H9 (cell line): ENCODE measurements at regions not wholly inside any gene's neighbourhood (a gene's known extent, or its start where the extent isn't known, plus 50 kb on each side); places are given as distances from the start of the nearest gene placed in this dataset.

Experiments
- DNase-seq: peaks from one replicate; pipeline ENCODE4 v3.0.0-alpha.2; 2017
- H2AFZ ChIP-seq: one replicate; pipeline ENCODE4 v1.6.1; 2013; ENCODE audit warnings: mild to moderate bottlenecking, low read length, control low read depth, moderate library complexity
- H2AK5ac ChIP-seq: 2 replicates; pipeline ENCODE4 v1.6.1; 2013; ENCODE audit warnings: low read length, control low read depth, mixed read lengths; ENCODE audit not compliant: insufficient read length
- H2BK120ac ChIP-seq: one replicate; pipeline ENCODE4 v1.6.1; 2013; ENCODE audit warnings: low read depth, mild to moderate bottlenecking, low read length, control low read depth, inconsistent platforms; ENCODE audit not compliant: poor library complexity, severe bottlenecking
- H2BK12ac ChIP-seq: 2 replicates; pipeline ENCODE4 v1.6.1; 2013; ENCODE audit warnings: low read length, control low read depth, mixed read lengths, low read depth; ENCODE audit not compliant: insufficient read length
- H2BK15ac ChIP-seq: 2 replicates; pipeline ENCODE4 v1.6.1; 2013; ENCODE audit warnings: low read depth, low read length, control low read depth
- H2BK20ac ChIP-seq: one replicate; pipeline ENCODE4 v1.6.1; 2013; ENCODE audit warnings: low read depth, mild to moderate bottlenecking, low read length, control low read depth, inconsistent platforms; ENCODE audit not compliant: poor library complexity, severe bottlenecking
- H2BK5ac ChIP-seq: 2 replicates; pipeline ENCODE4 v1.6.1; 2013; ENCODE audit warnings: low read length, control low read depth, mixed read lengths; ENCODE audit not compliant: insufficient read length
- H3K14ac ChIP-seq: 2 replicates; pipeline ENCODE4 v1.6.1; 2013; ENCODE audit warnings: low read length, control low read depth; ENCODE audit not compliant: insufficient read depth
- H3K18ac ChIP-seq: 2 replicates; pipeline ENCODE4 v1.6.1; 2013; ENCODE audit warnings: low read depth, mild to moderate bottlenecking, mixed read lengths, low read length, control low read depth; ENCODE audit not compliant: insufficient read length
- H3K23ac ChIP-seq: 2 replicates; pipeline ENCODE4 v1.6.1; 2013; ENCODE audit warnings: low read length, control low read depth, mixed read lengths, low read depth; ENCODE audit not compliant: insufficient read length
- H3K23me2 ChIP-seq: 2 replicates; pipeline ENCODE4 v1.6.1; 2013; ENCODE audit warnings: low read depth, mild to moderate bottlenecking, mixed read lengths, low read length, control low read depth; ENCODE audit not compliant: insufficient read length, poor library complexity, severe bottlenecking
- H3K27ac ChIP-seq: 2 replicates; pipeline ENCODE4 v1.5.1; 2013; ENCODE audit warnings: low read length, control low read depth, mixed read lengths, low read depth; ENCODE audit not compliant: insufficient read length
- H3K27me3 ChIP-seq: 2 replicates; pipeline ENCODE4 v1.6.1; 2013; ENCODE audit warnings: low read length, control low read depth, inconsistent platforms; ENCODE audit not compliant: insufficient read depth
- H3K4ac ChIP-seq: 2 replicates; pipeline ENCODE4 v1.6.1; 2013; ENCODE audit warnings: low read depth, mild to moderate bottlenecking, control low read depth, inconsistent platforms, low read length, moderate library complexity
- H3K4me1 ChIP-seq: 2 replicates; pipeline ENCODE4 v1.6.1; 2013; ENCODE audit warnings: low read length, control low read depth, inconsistent platforms; ENCODE audit not compliant: insufficient read depth
- H3K4me2 ChIP-seq: 2 replicates; pipeline ENCODE4 v1.6.1; 2013; ENCODE audit warnings: low read length, control low read depth, mixed read lengths; ENCODE audit not compliant: insufficient read length, insufficient read depth
- H3K56ac ChIP-seq: 2 replicates; pipeline ENCODE4 v1.6.1; 2013; ENCODE audit warnings: low read depth, mild to moderate bottlenecking, mixed read lengths, low read length, control low read depth; ENCODE audit not compliant: insufficient read length
- H3K79me1 ChIP-seq: 2 replicates; pipeline ENCODE4 v1.6.1; 2013; ENCODE audit warnings: low read depth, mild to moderate bottlenecking, moderate library complexity, low read length, control low read depth, inconsistent platforms; ENCODE audit not compliant: insufficient read depth, poor library complexity, severe bottlenecking
- H3K79me2 ChIP-seq: 2 replicates; pipeline ENCODE4 v1.6.1; 2013; ENCODE audit warnings: low read length, control low read depth, inconsistent platforms; ENCODE audit not compliant: insufficient read depth
- H3K9ac ChIP-seq: 2 replicates; pipeline ENCODE4 v1.6.1; 2013; ENCODE audit warnings: low read length, control low read depth, mixed read lengths; ENCODE audit not compliant: insufficient read length; ENCODE audit errors: extremely low read depth
- H3K9me3 ChIP-seq: one replicate; pipeline ENCODE4 v1.6.1; 2013; ENCODE audit warnings: low read depth, low read length, inconsistent platforms; ENCODE audit not compliant: control insufficient read depth
- H3T11ph ChIP-seq: one replicate; pipeline ENCODE4 v1.6.1; 2013; ENCODE audit warnings: mild to moderate bottlenecking, low read length, control low read depth, inconsistent platforms
- H4K20me1 ChIP-seq: one replicate; pipeline ENCODE4 v1.6.1; 2013; ENCODE audit not compliant: control insufficient read depth, insufficient read length, insufficient read depth
- H4K5ac ChIP-seq: 2 replicates; pipeline ENCODE4 v1.6.1; 2013; ENCODE audit warnings: low read depth, mild to moderate bottlenecking, mixed read lengths, low read length, control low read depth; ENCODE audit not compliant: insufficient read length
- H4K8ac ChIP-seq: replicated peaks from 2 replicates; pipeline ENCODE4 v1.6.1; 2013; ENCODE audit warnings: low read length, control low read depth, mixed read lengths, low read depth; ENCODE audit not compliant: insufficient read length
- H4K91ac ChIP-seq: 2 replicates; pipeline ENCODE4 v1.6.1; 2013; ENCODE audit warnings: low read depth, mild to moderate bottlenecking, moderate library complexity, mixed read lengths, low read length, control low read depth; ENCODE audit not compliant: insufficient read length
- H3K27ac Mint-ChIP-seq, 3 experiments: 2 replicates in 2 of 3; 3 replicates in 1 of 3; pipeline ENCODE4 v1.8.0; 2020 to 2021; ENCODE audit warnings: mixed read lengths in 3 of 3, mild to moderate bottlenecking in 1 of 3, moderate library complexity in 1 of 3
- H3K27me3 Mint-ChIP-seq: 2 replicates; pipeline ENCODE4 v1.8.0; 2021; ENCODE audit warnings: low read depth, mild to moderate bottlenecking, moderate library complexity, mixed read lengths
- H3K36me3 Mint-ChIP-seq, 3 experiments: 2 replicates in 2 of 3; 3 replicates in 1 of 3; pipeline ENCODE4 v1.8.0; 2020 to 2021; ENCODE audit warnings: low read depth in 3 of 3, mixed read lengths in 3 of 3; ENCODE audit not compliant: insufficient read depth in 1 of 3
- H3K4me1 Mint-ChIP-seq, 2 experiments: 2 replicates each; pipeline ENCODE4 v1.8.0; 2020; ENCODE audit warnings: mixed read lengths in 2 of 2
- H3K4me3 Mint-ChIP-seq, 2 experiments: 2 replicates in 1 of 2; 3 replicates in 1 of 2; pipeline ENCODE4 v1.8.0; 2020 to 2021; ENCODE audit warnings: mild to moderate bottlenecking in 2 of 2, mixed read lengths in 2 of 2, moderate library complexity in 1 of 2
- H3K9me3 Mint-ChIP-seq, 2 experiments: 2 replicates in 1 of 2; 3 replicates in 1 of 2; pipeline ENCODE4 v1.8.0; 2020; ENCODE audit warnings: mild to moderate bottlenecking in 2 of 2, mixed read lengths in 2 of 2, moderate library complexity in 1 of 2
- CTCF ChIP-seq: fragments of 200-600 bp; sonication (generic); conservative IDR thresholded peaks from 3 replicates; pipeline ENCODE4 v1.8.0; 2021; ENCODE audit warnings: antibody characterized with exemption, mild to moderate bottlenecking

GRCh38 chr13:67506407-67506806, 276.3 kb upstream of the PCDH9 start:
- H3K4me1 Mint-ChIP-seq = peaks cover 3 to 4% of the 10 kb centered on the region in 2 experiments; a peak in 3 of 4 replicates
- Histone ChIP-seq H3K4me1 (no peaks in the 10 kb centered on the region; the same call in 1 of the 2 replicates), H4K5ac (no peak overlapping the region), H3K56ac (no peak overlapping the region), H3K79me1 (no peaks in the 10 kb centered on the region), H3K18ac (no peak overlapping the region), H4K20me1 (no peaks in the 10 kb centered on the region), H2BK120ac (no peak overlapping the region), H3K23me2 (no peaks in the 10 kb centered on the region), H3K9me3 (no peaks in the 10 kb centered on the region), H2BK15ac (no peak overlapping the region), H2BK20ac (no peak overlapping the region), H3K27ac (no peak overlapping the region), H4K8ac (no peak overlapping the region), H3K23ac (no peak overlapping the region), H4K91ac (no peak overlapping the region), H3K9ac (no peak overlapping the region), H2AK5ac (no peak overlapping the region), H2AFZ (no peak overlapping the region), H3K14ac (no peak overlapping the region), H3T11ph (no peak overlapping the region), H3K4ac (no peak overlapping the region), H2BK12ac (no peak overlapping the region), H3K4me2 (no peak overlapping the region), H3K79me2 (no peaks in the 10 kb centered on the region), H3K27me3 (no peaks in the 10 kb centered on the region), H2BK5ac (no peak overlapping the region)
- H3K27ac Mint-ChIP-seq = no peak overlapping the region
- DNase-seq = no peak
- H3K9me3 Mint-ChIP-seq = no peaks in the 10 kb centered on the region
- no peaks in the 10 kb centered on the region for H3K27me3 Mint-ChIP-seq
- H3K36me3 Mint-ChIP-seq = no peaks in the 10 kb centered on the region
- no peak overlapping the region for H3K4me3 Mint-ChIP-seq
- TF ChIP-seq CTCF = no peak
